IMR-90 (cell line): ENCODE measurements at regions not wholly inside any gene's neighbourhood (a gene's known extent, or its start where the extent isn't known, plus 50 kb on each side); places are given as distances from the start of the nearest gene placed in this dataset.
A peak's percentile ranks its signal among the peaks of the same experiment; 100 is the strongest.

Experiments
- ATAC-seq: fragments of 200-7000 bp; cut with Tn5 transposase; 2 replicates; pipeline ENCODE4 v1.9.1; 2020; ENCODE audit warnings: low read depth, mild to moderate bottlenecking, moderate library complexity
- BruUV-seq: library from RNA; stranded (reverse); fragments of 400-500 nt; replicated peaks from 2 replicates; lab custom pipeline; 2021; lab: Mats Ljungman, UMichigan
- CTCF ChIA-PET: fragments of 300-600 bp; formaldehyde crosslinking; extraction: SDS; loops from one replicate; lab custom pipeline; 2021; ENCODE audit warnings: antibody characterized with exemption; lab: Yijun Ruan, JAX
- POLR2A ChIA-PET: fragments of 300-600 bp; sonication (Branson Sonifier 250); formaldehyde crosslinking; loops from one replicate; lab custom pipeline; 2022; ENCODE audit warnings: antibody characterized with exemption; ENCODE audit not compliant: unreplicated experiment; lab: Charles Lee
- DNase-seq: peaks from one replicate; pipeline ENCODE4 v3.0.0; 2013
- H2AFZ ChIP-seq: replicated peaks from 2 replicates; pipeline ENCODE3; 2013; ENCODE audit warnings: low read length, mild to moderate bottlenecking; ENCODE audit not compliant: poor library complexity
- H2AK5ac ChIP-seq: 2 replicates; pipeline ENCODE4 v1.6.1; 2013; ENCODE audit warnings: low read depth, low read length, inconsistent platforms
- H2AK9ac ChIP-seq: replicated peaks from 2 replicates; pipeline ENCODE3; 2013; ENCODE audit warnings: mild to moderate bottlenecking, low read depth, low read length, moderate library complexity; ENCODE audit not compliant: poor library complexity
- H2BK120ac ChIP-seq: 2 replicates; pipeline ENCODE4 v1.6.1; 2013; ENCODE audit warnings: low read depth, low read length, inconsistent platforms
- H2BK15ac ChIP-seq: 3 replicates; pipeline ENCODE4 v1.6.1; 2013; ENCODE audit warnings: low read depth, low read length, inconsistent platforms
- H2BK20ac ChIP-seq: 2 replicates; pipeline ENCODE4 v1.6.1; 2013; ENCODE audit warnings: low read depth, mild to moderate bottlenecking, inconsistent platforms, low read length, moderate library complexity
- H2BK5ac ChIP-seq: 2 replicates; pipeline ENCODE4 v1.6.1; 2013; ENCODE audit warnings: mild to moderate bottlenecking, low read depth, low read length, inconsistent platforms; ENCODE audit not compliant: poor library complexity, severe bottlenecking
- H3K14ac ChIP-seq: replicated peaks from 2 replicates; pipeline ENCODE4 v1.6.1; 2013; ENCODE audit warnings: low read depth, low read length, inconsistent platforms
- H3K18ac ChIP-seq: 2 replicates; pipeline ENCODE4 v1.6.1; 2013; ENCODE audit warnings: low read depth, low read length, control low read depth
- H3K23ac ChIP-seq: 2 replicates; pipeline ENCODE4 v1.6.1; 2013; ENCODE audit warnings: low read depth, low read length, inconsistent platforms
- H3K27ac ChIP-seq: 2 replicates; pipeline ENCODE4 v1.5.1; 2013; ENCODE audit warnings: mild to moderate bottlenecking, control low read depth, low read length; ENCODE audit not compliant: insufficient read depth
- H3K27me3 ChIP-seq: 2 replicates; pipeline ENCODE4 v1.6.1; 2013; ENCODE audit warnings: low read length; ENCODE audit not compliant: control insufficient read depth, insufficient read depth
- H3K36me3 ChIP-seq: 2 replicates; pipeline ENCODE4 v1.6.1; 2013; ENCODE audit warnings: low read length, mixed read lengths; ENCODE audit not compliant: control insufficient read depth, insufficient read depth
- H3K4ac ChIP-seq: 2 replicates; pipeline ENCODE4 v1.6.1; 2013; ENCODE audit warnings: low read depth, low read length, inconsistent platforms
- H3K4me1 ChIP-seq: 2 replicates; pipeline ENCODE4 v1.6.1; 2013; ENCODE audit warnings: low read length, mixed read lengths; ENCODE audit not compliant: control insufficient read depth, insufficient read depth
- H3K4me2 ChIP-seq: 2 replicates; pipeline ENCODE4 v1.6.1; 2013; ENCODE audit warnings: low read depth, mild to moderate bottlenecking, control low read depth, low read length, moderate library complexity
- H3K4me3 ChIP-seq: 2 replicates; pipeline ENCODE4 v1.5.1; 2013; ENCODE audit warnings: low read depth, mild to moderate bottlenecking, control low read depth, low read length, moderate library complexity; ENCODE audit not compliant: insufficient read depth
- H3K56ac ChIP-seq: 2 replicates; pipeline ENCODE4 v1.6.1; 2013; ENCODE audit warnings: low read length, inconsistent platforms; ENCODE audit not compliant: insufficient read depth; ENCODE audit errors: extremely low read depth
- H3K79me1 ChIP-seq, 2 experiments: 2 replicates each; pipeline ENCODE4 v1.6.1; 2013; ENCODE audit warnings: low read length in 2 of 2, inconsistent platforms in 1 of 2, low read depth in 1 of 2
- H3K9ac ChIP-seq: 2 replicates; pipeline ENCODE4 v1.6.1; 2013; ENCODE audit warnings: low read depth, low read length, control low read depth
- H3K9me1 ChIP-seq: 2 replicates; pipeline ENCODE4 v1.6.1; 2013; ENCODE audit warnings: low read length, inconsistent platforms; ENCODE audit not compliant: insufficient read depth
- H3K9me3 ChIP-seq: 2 replicates; pipeline ENCODE4 v1.6.1; 2013; ENCODE audit warnings: low read length; ENCODE audit not compliant: control insufficient read depth, insufficient read depth
- H4K20me1 ChIP-seq: 2 replicates; pipeline ENCODE4 v1.6.1; 2013; ENCODE audit warnings: low read length, inconsistent platforms; ENCODE audit not compliant: insufficient read depth
- H4K5ac ChIP-seq: 2 replicates; pipeline ENCODE4 v1.6.1; 2013; ENCODE audit warnings: mild to moderate bottlenecking, low read depth, low read length, control low read depth
- H4K8ac ChIP-seq, 2 experiments: 2 replicates each; pipeline ENCODE4 v1.6.1; 2013; ENCODE audit warnings: low read depth in 2 of 2, low read length in 2 of 2, control low read depth in 1 of 2, inconsistent platforms in 1 of 2
- H4K91ac ChIP-seq: 2 replicates; pipeline ENCODE4 v1.6.1; 2013; ENCODE audit warnings: low read depth, low read length, inconsistent platforms; ENCODE audit not compliant: insufficient read depth
- BHLHE40 ChIP-seq: fragments of 150-350 bp; IDR thresholded peaks from 2 replicates; pipeline ENCODE4 v1.6.1; 2016; ENCODE audit warnings: mild to moderate bottlenecking, low read depth, low read length
- CHD1 ChIP-seq: IDR thresholded peaks from 2 replicates; pipeline ENCODE4 v1.6.1; 2012; ENCODE audit warnings: low read depth, low read length, improper control_type of control experiment
- MAZ ChIP-seq: IDR thresholded peaks from 2 replicates; pipeline ENCODE4 v1.6.1; 2012; ENCODE audit warnings: low read depth, mild to moderate bottlenecking, low read length, improper control_type of control experiment, moderate library complexity, borderline replicate concordance
- MXI1 ChIP-seq: IDR thresholded peaks from 2 replicates; pipeline ENCODE4 v1.6.1; 2012; ENCODE audit warnings: low read depth, mild to moderate bottlenecking, low read length, moderate library complexity, borderline replicate concordance
- NFE2L2 ChIP-seq: fragments of 150-350 bp; IDR thresholded peaks from 2 replicates; pipeline ENCODE4 v1.6.1; 2016; ENCODE audit warnings: low read depth, mild to moderate bottlenecking, low read length
- WGBS, 2 experiments: methylation state at CpG; one replicate each; pipeline versions ENCODE4 v1.1.5 to v1.1.7; 2013; ENCODE audit warnings: missing lambda C conversion rate in 2 of 2; ENCODE audit not compliant: insufficient read length in 1 of 2; ENCODE audit errors: extremely low coverage in 2 of 2; 5-methylcytosine and 5-hydroxymethylcytosine counted together
- dilution Hi-C: fragments of 300-500 bp; cut with HindIII; formaldehyde crosslinking; loops from one replicate; pipeline ENCODE4 v1.14.3; 2018; ENCODE audit warnings: low sequenced_read_pairs; ENCODE audit not compliant: unreplicated experiment
- in situ Hi-C: fragments of 300-500 bp; cut with MboI; formaldehyde crosslinking; loops from 3 replicates; pipeline ENCODE4 v1.14.3; 2019; ENCODE audit warnings: low sequenced_read_pairs, inconsistent platforms, mixed read lengths
- intact Hi-C: fragments of 100-400 bp; cut with micrococcal nuclease; formaldehyde crosslinking; loops from 2 replicates; pipeline ENCODE4 v1.10.0; 2022
- TF ChIP-seq, protein P1 (sequence below): fragments of 150-350 bp; IDR thresholded peaks from 2 replicates; pipeline ENCODE4 v1.6.1; 2016; ENCODE audit warnings: low read depth, mild to moderate bottlenecking, low read length, moderate library complexity, borderline replicate concordance

DNA sequence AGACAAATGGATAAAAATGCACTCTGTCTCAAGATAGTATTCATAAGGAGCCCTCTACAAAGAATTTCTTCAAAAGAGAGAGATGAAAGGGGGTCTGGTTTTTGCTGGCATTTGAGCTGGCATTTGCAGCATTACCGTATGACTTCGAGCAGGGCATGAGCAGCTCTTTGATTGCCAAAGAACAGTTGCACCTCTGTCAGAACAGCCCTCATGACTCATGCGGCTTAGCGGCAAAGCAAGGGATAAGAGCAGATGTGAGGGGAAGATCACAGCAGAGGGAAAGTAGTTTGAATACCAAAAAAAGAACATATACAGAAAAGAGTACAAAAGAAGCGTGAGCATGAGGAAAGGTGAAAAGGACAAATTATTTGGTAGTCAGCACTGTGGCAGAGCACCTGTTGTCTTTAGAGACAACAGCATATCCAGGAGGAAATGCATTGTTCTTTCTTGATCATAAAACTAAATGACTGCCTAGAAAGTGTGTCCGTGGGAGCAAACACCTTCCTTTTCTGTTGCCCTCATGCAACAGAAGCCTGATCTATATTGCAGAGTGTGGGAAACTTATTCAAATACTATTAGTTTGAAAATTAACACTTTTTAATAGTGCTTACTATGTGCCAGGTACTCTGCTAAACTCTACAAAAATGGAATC is 80.5 kb upstream of the SLC24A5 start:
- no TSS peak for BruUV-seq
- intact Hi-C loops (no loop called here), in situ Hi-C loops (no loop called here), dilution Hi-C loops (no loop called here)
- no peak overlapping the region for H3K4ac ChIP-seq
- no peaks in the 10 kb centered on the region for H3K36me3 ChIP-seq
- no peaks in the 10 kb centered on the region for H3K9me1 ChIP-seq
- H3K18ac ChIP-seq, result no peak overlapping the region
- H3K4me3 ChIP-seq, result no peak overlapping the region
- H3K4me2 ChIP-seq, result no peak overlapping the region
- H2BK15ac ChIP-seq, result no peak overlapping the region
- H2AFZ ChIP-seq, result no peak overlapping the region
- no peaks in the 10 kb centered on the region for H3K79me1 ChIP-seq
- TF ChIP-seq NFE2L2 (no peak), CHD1 (no peak), BHLHE40 (no peak), MAZ (no peak), MXI1 (no peak)
- TF ChIP-seq, protein P1, sequence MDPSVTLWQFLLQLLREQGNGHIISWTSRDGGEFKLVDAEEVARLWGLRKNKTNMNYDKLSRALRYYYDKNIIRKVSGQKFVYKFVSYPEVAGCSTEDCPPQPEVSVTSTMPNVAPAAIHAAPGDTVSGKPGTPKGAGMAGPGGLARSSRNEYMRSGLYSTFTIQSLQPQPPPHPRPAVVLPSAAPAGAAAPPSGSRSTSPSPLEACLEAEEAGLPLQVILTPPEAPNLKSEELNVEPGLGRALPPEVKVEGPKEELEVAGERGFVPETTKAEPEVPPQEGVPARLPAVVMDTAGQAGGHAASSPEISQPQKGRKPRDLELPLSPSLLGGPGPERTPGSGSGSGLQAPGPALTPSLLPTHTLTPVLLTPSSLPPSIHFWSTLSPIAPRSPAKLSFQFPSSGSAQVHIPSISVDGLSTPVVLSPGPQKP, result no peak
- H3K27me3 ChIP-seq, result peaks cover 2% of the 10 kb centered on the region; the same call in 1 of the 2 replicates
- no peak overlapping the region for H3K14ac ChIP-seq
- DNase-seq, result peak; percentile 9
- H4K5ac ChIP-seq, result no peak overlapping the region
- no peak overlapping the region for H2BK20ac ChIP-seq
- no peak overlapping the region for H2AK5ac ChIP-seq
- H3K9ac ChIP-seq, result no peak overlapping the region
- WGBS, 2 experiments, result 80% methylated on average over 2 of the region's 6 CpGs; no CpG with 5 or more reads in 1 of the 2 experiments
- H4K8ac ChIP-seq, result no peak overlapping the region
- H2AK9ac ChIP-seq, result no peak overlapping the region
- H2BK120ac ChIP-seq, result no peak overlapping the region
- H3K4me1 ChIP-seq, result no peaks in the 10 kb centered on the region
- ChIA-PET CTCF (no interaction called here), POLR2A (no interaction called here)
- H3K23ac ChIP-seq, result no peak overlapping the region
- H2BK5ac ChIP-seq, result no peak overlapping the region
- H3K9me3 ChIP-seq, result no peaks in the 10 kb centered on the region
- ATAC-seq, result no peak
- no peaks in the 10 kb centered on the region for H4K20me1 ChIP-seq
- no peak overlapping the region for H3K56ac ChIP-seq
- no peak overlapping the region for H4K91ac ChIP-seq
- no peak overlapping the region for H3K27ac ChIP-seq
